Loucy (cell line): ENCODE measurements at regions not wholly inside any gene's neighbourhood (a gene's known extent, or its start where the extent isn't known, plus 50 kb on each side); places are given as distances from the start of the nearest gene placed in this dataset.

Source experiments
- H2AFZ ChIP-seq: fragments of 200-600 bp; sonication (generic); 2 replicates; pipeline ENCODE4 v1.6.0; 2016; ENCODE audit warnings: antibody characterized with exemption, mild to moderate bottlenecking, low read length, moderate library complexity
- H3F3A ChIP-seq: fragments of 200-600 bp; 2 replicates; pipeline ENCODE4 v1.6.0; 2016; ENCODE audit warnings: antibody characterized with exemption, low read depth, mild to moderate bottlenecking
- H3K27me3 ChIP-seq: fragments of 200-600 bp; sonication (generic); 2 replicates; pipeline ENCODE4 v1.6.1; 2014; ENCODE audit warnings: low read length, mild to moderate bottlenecking; ENCODE audit not compliant: insufficient read depth, poor library complexity, severe bottlenecking
- H3K36me3 ChIP-seq: fragments of 200-600 bp; sonication (generic); 2 replicates; pipeline ENCODE4 v1.6.1; 2016; ENCODE audit warnings: low read length; ENCODE audit not compliant: insufficient read depth
- H3K4me1 ChIP-seq: fragments of 200-600 bp; sonication (generic); 2 replicates; pipeline ENCODE4 v1.5.1; 2014; ENCODE audit warnings: low read length, mild to moderate bottlenecking; ENCODE audit not compliant: insufficient read depth, poor library complexity, severe bottlenecking
- H3K4me2 ChIP-seq: fragments of 200-600 bp; sonication (generic); 2 replicates; pipeline ENCODE4 v1.6.0; 2014; ENCODE audit warnings: antibody characterized with exemption, low read length, low read depth, mild to moderate bottlenecking; ENCODE audit not compliant: poor library complexity, severe bottlenecking
- H3K4me3 ChIP-seq: fragments of 200-600 bp; sonication (generic); 2 replicates; pipeline ENCODE4 v1.5.1; 2014; ENCODE audit warnings: low read length, mild to moderate bottlenecking, mixed read lengths; ENCODE audit not compliant: poor library complexity, severe bottlenecking
- H3K79me2 ChIP-seq: fragments of 200-600 bp; sonication (generic); 2 replicates; pipeline ENCODE4 v1.6.1; 2014; ENCODE audit warnings: low read length; ENCODE audit not compliant: insufficient read depth
- H3K9ac ChIP-seq: fragments of 200-600 bp; sonication (generic); 2 replicates; pipeline ENCODE4 v1.6.0; 2014; ENCODE audit warnings: mild to moderate bottlenecking, low read depth, low read length, moderate library complexity; ENCODE audit not compliant: poor library complexity, severe bottlenecking
- H3K9me2 ChIP-seq: fragments of 200-600 bp; sonication (generic); replicated peaks from 2 replicates; pipeline ENCODE4 v1.6.1; 2016; ENCODE audit warnings: low read depth, low read length, mixed read lengths
- H3K9me3 ChIP-seq: fragments of 200-600 bp; sonication (generic); 2 replicates; pipeline ENCODE4 v1.6.1; 2014; ENCODE audit warnings: mild to moderate bottlenecking, antibody characterized with exemption, low read length, low read depth; ENCODE audit not compliant: insufficient read depth
- H4K20me1 ChIP-seq: fragments of 200-600 bp; sonication (generic); 2 replicates; pipeline ENCODE4 v1.6.0; 2014; ENCODE audit warnings: antibody characterized with exemption, low read length, mild to moderate bottlenecking; ENCODE audit not compliant: insufficient read depth, poor library complexity, severe bottlenecking
- CTCF ChIP-seq: fragments of 200-600 bp; sonication (generic); conservative IDR thresholded peaks from 2 replicates; pipeline ENCODE4 v1.5.1; 2014; ENCODE audit warnings: mild to moderate bottlenecking, antibody characterized with exemption, low read length
- EZH2phosphoT487 ChIP-seq: fragments of 200-600 bp; IDR thresholded peaks from 2 replicates; pipeline ENCODE4 v1.6.1; 2018; ENCODE audit warnings: antibody characterized with exemption, mild to moderate bottlenecking, moderate library complexity, borderline replicate concordance

GRCh38 chr13:30126903-30127428, 180.4 kb downstream of the KATNAL1 start:
- no peaks in the 10 kb centered on the region for H3K36me3 ChIP-seq
- TF ChIP-seq CTCF (no peak), EZH2phosphoT487 (no peak)
- no peak overlapping the region for H3K4me2 ChIP-seq
- peaks cover 43% of the 10 kb centered on the region for H3K4me1 ChIP-seq
- no peaks in the 10 kb centered on the region for H3K9me2 ChIP-seq
- H3K79me2 ChIP-seq, result no peaks in the 10 kb centered on the region
- no peaks in the 10 kb centered on the region for H3K27me3 ChIP-seq
- no peak overlapping the region for H2AFZ ChIP-seq
- H4K20me1 ChIP-seq, result no peaks in the 10 kb centered on the region
- no peaks in the 10 kb centered on the region for H3K9me3 ChIP-seq
- 0 out of 2 replicates have a peak, but pooled peaks cover 2% of the 10 kb centered on the region for H3F3A ChIP-seq
- no peak overlapping the region for H3K9ac ChIP-seq
- no peak overlapping the region for H3K4me3 ChIP-seq

GRCh38 chr13:30125422-30126073, 181.8 kb downstream of the KATNAL1 start:
- 0 out of 2 replicates have a peak, but pooled peaks cover 5% of the 10 kb centered on the region for H3F3A ChIP-seq

GRCh38 chr13:30124131-30124768, 183.1 kb downstream of the KATNAL1 start:
- no peaks in the 10 kb centered on the region for H3K36me3 ChIP-seq

More at GRCh38 chr13:30125422-30126073, 181.8 kb downstream of the KATNAL1 start:
- H3K36me3 ChIP-seq, result no peaks in the 10 kb centered on the region
- H3K9me2 ChIP-seq, result no peaks in the 10 kb centered on the region
- H3K4me1 ChIP-seq, result peaks cover 57% of the 10 kb centered on the region
- no peaks in the 10 kb centered on the region for H3K27me3 ChIP-seq
- TF ChIP-seq CTCF (no peak), EZH2phosphoT487 (no peak)
- no peak overlapping the region for H3K9ac ChIP-seq
- no peak overlapping the region for H3K4me3 ChIP-seq
- no peak overlapping the region for H2AFZ ChIP-seq
- no peak overlapping the region for H3K4me2 ChIP-seq
- no peaks in the 10 kb centered on the region for H3K79me2 ChIP-seq
- no peaks in the 10 kb centered on the region for H4K20me1 ChIP-seq
- no peaks in the 10 kb centered on the region for H3K9me3 ChIP-seq

More at GRCh38 chr13:30124131-30124768, 183.1 kb downstream of the KATNAL1 start:
- Histone ChIP-seq H3F3A (peaks cover 11% of the 10 kb centered on the region), H3K4me3 (no peak overlapping the region), H3K4me2 (no peak overlapping the region), H3K9me3 (no peaks in the 10 kb centered on the region), H3K79me2 (no peaks in the 10 kb centered on the region), H4K20me1 (no peaks in the 10 kb centered on the region), H2AFZ (no peak overlapping the region), H3K4me1 (peaks cover 66% of the 10 kb centered on the region), H3K27me3 (no peaks in the 10 kb centered on the region), H3K9ac (no peak overlapping the region), H3K9me2 (no peaks in the 10 kb centered on the region)
- TF ChIP-seq EZH2phosphoT487 (no peak), CTCF (no peak)
